A204.1 (cell line): ENCODE measurements at regions not wholly inside any gene's neighbourhood (a gene's known extent, or its start where the extent isn't known, plus 50 kb on each side); places are given as distances from the start of the nearest gene placed in this dataset.

Source experiments
- FAIRE-seq: peaks from 2 replicates; lab custom pipeline; 2012; peaks lifted over from hg19 to GRCh38; lab: Jason Lieb, UNC

- no peak for FAIRE-seq
Observed at GRCh38 chr17:72038427-72038826, 82.4 kb upstream of the SOX9 start.

GRCh38 chr17:72039490-72039889 is 81.3 kb upstream of the SOX9 start:
- FAIRE-seq: no peak

DNA sequence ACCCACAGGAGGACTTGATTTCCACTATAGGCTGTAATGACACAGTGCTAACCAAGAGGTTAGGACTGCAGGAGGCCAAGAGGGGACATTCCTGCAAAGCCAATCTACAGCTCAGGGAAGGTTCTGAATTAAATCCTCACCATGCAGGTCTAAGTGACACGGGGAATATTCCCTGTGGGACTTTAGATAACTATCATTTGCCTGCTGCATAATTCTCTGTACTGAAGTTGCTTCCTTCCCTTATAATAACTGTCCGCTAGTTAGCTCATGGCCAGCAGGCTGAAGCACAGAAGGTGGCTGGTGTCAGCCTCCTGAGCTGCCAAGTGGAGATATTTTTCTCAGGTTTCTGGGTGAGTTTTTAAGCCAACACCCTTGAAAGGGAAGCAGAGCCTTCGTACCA is 74.6 kb upstream of the SOX9 start:
- no peak for FAIRE-seq

DNA sequence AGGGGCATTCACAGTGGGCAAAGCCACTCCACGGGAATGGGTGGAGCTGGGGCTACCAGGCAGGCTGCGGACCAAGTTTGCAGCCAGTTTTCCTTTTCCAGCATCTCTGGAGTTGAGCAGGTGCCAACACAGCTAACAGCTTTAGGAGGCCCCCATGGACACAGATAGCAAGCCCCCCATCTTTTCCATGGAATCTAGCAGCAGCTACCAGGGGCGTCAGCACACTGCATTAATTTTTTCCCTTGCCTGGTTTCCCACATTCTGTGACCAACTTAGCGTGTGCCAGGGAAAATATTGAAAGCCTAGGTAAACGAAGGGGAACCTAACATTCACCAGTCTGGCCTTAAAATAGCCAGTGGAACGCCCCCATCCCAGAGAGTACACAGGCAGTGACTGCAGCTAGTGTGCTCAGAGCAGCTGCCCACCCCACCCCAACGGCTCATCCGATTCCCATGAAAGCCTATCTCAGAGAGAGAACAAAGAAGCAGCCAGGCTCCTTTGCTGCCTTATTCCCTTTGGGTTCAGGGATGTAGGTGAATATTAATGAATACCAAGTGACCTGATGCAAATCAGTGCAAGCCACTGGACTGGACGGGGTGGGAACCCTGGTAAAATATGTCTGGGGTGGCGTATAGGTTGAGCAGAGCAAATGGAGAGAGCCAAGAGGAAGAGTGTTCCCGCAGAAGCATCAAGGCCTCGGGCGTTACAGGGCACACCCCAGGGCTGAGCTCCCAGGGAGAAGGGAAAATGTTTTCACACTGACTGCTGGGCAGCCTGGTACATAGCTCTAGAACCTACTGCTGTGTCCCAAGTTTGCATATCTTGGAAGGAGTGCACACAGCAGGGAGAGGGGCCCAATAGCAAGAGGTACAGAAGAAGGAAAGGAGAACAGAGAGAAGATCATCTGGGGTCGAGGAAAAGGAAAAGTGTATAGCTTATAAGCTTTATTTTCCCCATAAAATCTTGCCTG is 73.9 kb upstream of the SOX9 start:
- FAIRE-seq: no peak

DNA sequence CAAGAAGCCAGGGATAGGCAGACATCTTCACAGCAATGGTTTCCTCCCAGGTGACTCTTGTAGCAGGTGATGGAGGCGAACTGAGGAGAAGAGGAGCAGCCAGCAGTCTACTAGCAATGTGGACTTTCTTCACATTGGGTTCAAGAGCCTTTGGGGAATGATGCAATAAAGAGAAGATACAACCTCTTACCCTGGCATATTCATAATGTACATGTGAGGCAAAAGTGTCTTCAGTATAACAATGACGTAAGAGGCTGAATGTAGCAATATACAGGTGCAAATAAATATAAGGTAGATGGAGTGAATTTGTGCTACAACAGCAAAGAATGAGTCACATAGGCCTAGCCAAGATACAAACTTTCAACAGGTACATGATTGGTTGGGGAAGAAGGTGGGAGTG is 70.9 kb upstream of the SOX9 start:
- FAIRE-seq: no peak

GRCh38 chr17:72053036-72053435 is 67.8 kb upstream of the SOX9 start:
- FAIRE-seq: no peak

DNA sequence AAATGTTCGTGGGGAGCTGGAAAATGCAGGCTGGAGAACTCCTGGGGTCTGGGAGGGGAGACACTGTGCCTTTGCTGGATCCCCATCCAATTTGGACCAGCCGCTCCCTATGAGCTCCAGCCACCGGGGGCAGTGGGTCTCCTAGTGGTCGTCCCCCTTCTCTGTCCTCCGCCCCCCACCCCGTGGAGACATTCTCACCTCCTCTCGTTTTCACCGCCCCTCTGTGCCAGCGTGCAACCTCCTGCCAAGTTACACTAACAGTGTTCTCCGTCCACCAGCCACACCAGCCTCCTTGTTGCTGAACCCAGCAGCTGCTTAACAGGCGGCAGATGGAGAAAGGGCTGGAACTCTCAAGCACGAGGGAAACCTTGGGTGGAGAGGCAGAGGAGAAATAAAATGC is 67.4 kb upstream of the SOX9 start:
- no peak for FAIRE-seq

- FAIRE-seq: no peak
Observed at GRCh38 chr17:72056155-72056554, 64.7 kb upstream of the SOX9 start.

- no peak for FAIRE-seq
Observed at GRCh38 chr17:72056727-72057290, 64.0 kb upstream of the SOX9 start.

- FAIRE-seq: no peak
Observed at GRCh38 chr17:72060084-72060483, 60.7 kb upstream of the SOX9 start.

DNA sequence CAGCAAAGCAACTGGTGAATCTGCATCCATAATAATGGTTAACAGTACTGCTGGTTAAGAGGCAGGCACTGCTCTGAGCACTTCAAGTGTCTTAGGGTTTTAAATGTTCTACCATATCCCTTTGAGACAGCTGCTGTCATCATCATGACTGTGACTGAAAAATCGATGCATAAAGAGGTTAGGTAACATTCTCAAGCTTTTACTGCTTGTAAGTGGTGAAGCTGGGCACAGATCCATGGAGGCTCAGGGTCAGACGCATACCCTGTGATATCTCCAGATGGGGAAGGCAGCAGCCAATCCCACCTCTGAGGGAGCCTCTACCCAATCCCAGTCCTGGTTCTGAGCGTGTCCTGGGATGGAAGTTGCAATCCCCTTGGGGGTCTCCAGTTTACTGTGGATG is 57.6 kb upstream of the SOX9 start:
- no peak for FAIRE-seq

- no peak for FAIRE-seq
Observed at GRCh38 chr17:72063756-72064450, 56.9 kb upstream of the SOX9 start.

GRCh38 chr17:72064606-72065193 is 56.1 kb upstream of the SOX9 start:
- FAIRE-seq: no peak

GRCh38 chr17:72065556-72065955 is 55.3 kb upstream of the SOX9 start:
- no peak for FAIRE-seq

DNA sequence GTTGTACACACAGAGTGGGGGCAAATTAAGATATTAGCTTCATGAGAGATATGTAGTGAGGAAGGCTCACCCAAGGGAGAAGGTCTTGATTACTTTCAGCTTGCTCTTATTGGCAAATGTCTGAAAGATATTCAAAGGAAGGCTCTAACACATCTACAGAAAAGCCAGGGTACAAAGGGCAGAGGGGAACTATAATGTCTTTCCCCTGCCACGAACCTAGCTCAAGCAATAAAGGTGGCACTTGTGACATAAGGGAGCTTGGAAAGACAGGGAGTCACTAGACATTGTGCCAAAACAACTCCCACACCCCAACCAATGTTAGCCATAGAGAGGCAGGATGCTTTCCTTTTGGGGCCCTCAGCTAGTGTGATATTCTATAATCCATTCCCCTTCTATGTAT is 52.2 kb upstream of the SOX9 start:
- no peak for FAIRE-seq

DNA sequence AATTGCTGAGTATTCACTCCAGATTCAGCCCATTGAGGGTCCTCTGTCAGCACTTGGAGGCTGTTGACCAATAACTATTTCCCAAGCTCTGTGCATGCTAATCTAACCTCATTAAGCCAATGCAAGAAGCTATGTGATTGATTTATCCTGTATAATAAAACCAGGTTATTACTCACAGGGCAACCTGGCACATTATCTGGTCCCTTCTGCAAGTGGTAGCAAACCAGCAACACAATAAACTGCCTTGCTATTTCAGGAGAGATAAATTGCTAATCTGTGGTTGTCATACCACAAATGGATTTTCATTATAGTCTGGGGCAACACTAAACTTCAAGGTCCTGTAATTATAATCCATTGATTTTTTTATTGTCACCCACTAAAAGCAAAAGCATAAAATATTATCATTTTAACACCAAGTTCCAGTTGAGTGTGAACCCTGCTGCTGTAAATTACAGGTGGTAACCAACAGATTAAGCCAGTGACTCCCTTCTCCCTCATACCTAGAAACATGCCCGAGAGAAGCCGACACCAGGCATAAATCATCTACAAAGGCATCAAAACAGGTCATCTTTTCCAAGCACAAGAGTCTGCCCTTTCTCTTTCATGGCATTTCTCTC is 51.1 kb upstream of the SOX9 start:
- FAIRE-seq: no peak
